ENCODE measurements at regions not wholly inside any gene's neighbourhood (a gene's known extent, or its start where the extent isn't known, plus 50 kb on each side); places are given as distances from the start of the nearest gene placed in this dataset.

- DNase-seq, result no peak
Observed at GRCh38 chr3:187618722-187619121, 51.5 kb downstream of the SST start.

- no peak for DNase-seq
Observed at GRCh38 chr3:187617213-187617612, 53.0 kb downstream of the SST start.

GRCh38 chr3:187616307-187616972 lies 53.8 kb downstream of the SST start:
- no peak for DNase-seq

- no peak for DNase-seq
Observed at GRCh38 chr3:187615630-187616029, 54.6 kb downstream of the SST start.

- no peak for DNase-seq
Observed at GRCh38 chr3:187612656-187613055, 57.5 kb downstream of the SST start.

- DNase-seq, result no peak
Observed at GRCh38 chr3:187610981-187611511, 59.1 kb downstream of the SST start.

GRCh38 chr3:187594272-187594671 lies 75.9 kb downstream of the SST start:
- no peak for DNase-seq

GRCh38 chr3:187593451-187593850 lies 76.7 kb downstream of the SST start:
- no peak for DNase-seq

GRCh38 chr3:187590861-187591576 lies 79.2 kb downstream of the SST start:
- no peak for DNase-seq

- no peak for DNase-seq
Observed at GRCh38 chr3:187587076-187587475, 83.1 kb downstream of the SST start.

GRCh38 chr3:187586226-187586625 lies 84.0 kb downstream of the SST start:
- no peak for DNase-seq

- no peak for DNase-seq
Observed at GRCh38 chr3:187572441-187572840, 97.8 kb downstream of the SST start.

- DNase-seq, result no peak
Observed at GRCh38 chr3:187571701-187572100, 98.5 kb downstream of the SST start.

- DNase-seq, result no peak
Observed at GRCh38 chr3:187570776-187571175, 99.4 kb downstream of the SST start.

- DNase-seq, result no peak
Observed at GRCh38 chr3:187568171-187568570, 102.0 kb downstream of the SST start.

GRCh38 chr3:187567661-187568121 lies 102.5 kb downstream of the SST start:
- no peak for DNase-seq

- no peak for DNase-seq
Observed at GRCh38 chr3:187567021-187567420, 103.2 kb downstream of the SST start.

- no peak for DNase-seq
Observed at GRCh38 chr3:187565701-187566100, 104.5 kb downstream of the SST start.

GRCh38 chr3:187558990-187559389 lies 111.2 kb downstream of the SST start:
- DNase-seq, result no peak

GRCh38 chr3:187551416-187551815 lies 118.8 kb downstream of the SST start:
- DNase-seq, result no peak

- no peak for DNase-seq
Observed at GRCh38 chr3:187550446-187550845, 119.7 kb downstream of the SST start.

GRCh38 chr3:187545366-187545765 lies 124.8 kb downstream of the SST start:
- DNase-seq, result no peak

- DNase-seq, result no peak
Observed at GRCh38 chr3:187544326-187544725, 125.9 kb downstream of the SST start.

- DNase-seq, result no peak
Observed at GRCh38 chr3:187540847-187541246, 129.3 kb downstream of the SST start.

All from NCI-H1436 treated with DMSO at 0.1 percent for 48 hours (cell line).